Mammary epithelial cell (primary cell): ENCODE measurements at regions not wholly inside any gene's neighbourhood (a gene's known extent, or its start where the extent isn't known, plus 50 kb on each side); places are given as distances from the start of the nearest gene placed in this dataset.

ENCODE experiments used
- EZH2 ChIP-seq: IDR thresholded peaks from 2 replicates; pipeline ENCODE4 v1.6.1; 2012; ENCODE audit warnings: low read length, inconsistent platforms, borderline replicate concordance
- TF ChIP-seq, protein P1 (sequence below), 2 donors: IDR thresholded peaks in 1 of 2; conservative IDR thresholded peaks in 1 of 2; 2 replicates each; pipeline ENCODE4 v1.5.1; 2011 to 2012; ENCODE audit warnings: inconsistent platforms in 2 of 2, low read length in 2 of 2, mild to moderate bottlenecking in 2 of 2, control low read depth in 1 of 2, low read depth in 1 of 2; ENCODE audit not compliant: insufficient read depth in 1 of 2; ENCODE audit errors: extremely low read depth in 1 of 2

DNA sequence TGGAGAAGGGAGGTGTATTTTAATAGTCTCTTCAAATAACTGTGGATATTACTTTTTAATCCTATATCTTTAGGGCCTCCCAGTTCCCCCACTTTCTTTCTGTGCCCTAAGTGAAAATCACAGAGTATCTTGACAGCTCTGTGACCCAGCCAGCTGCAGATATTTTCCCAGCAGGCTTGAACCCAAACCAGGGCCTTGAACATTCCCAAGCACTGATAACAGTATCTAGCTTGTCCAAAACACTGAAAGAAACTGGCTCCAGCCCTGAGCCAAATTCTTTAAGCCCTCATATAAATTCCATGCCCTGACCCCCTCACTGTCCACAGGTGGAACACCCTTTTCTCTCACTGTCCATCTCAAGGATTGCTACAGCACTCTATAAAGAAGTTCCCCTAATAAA, 388.1 kb upstream of the CHAC2 start:
- TF ChIP-seq, protein P1, sequence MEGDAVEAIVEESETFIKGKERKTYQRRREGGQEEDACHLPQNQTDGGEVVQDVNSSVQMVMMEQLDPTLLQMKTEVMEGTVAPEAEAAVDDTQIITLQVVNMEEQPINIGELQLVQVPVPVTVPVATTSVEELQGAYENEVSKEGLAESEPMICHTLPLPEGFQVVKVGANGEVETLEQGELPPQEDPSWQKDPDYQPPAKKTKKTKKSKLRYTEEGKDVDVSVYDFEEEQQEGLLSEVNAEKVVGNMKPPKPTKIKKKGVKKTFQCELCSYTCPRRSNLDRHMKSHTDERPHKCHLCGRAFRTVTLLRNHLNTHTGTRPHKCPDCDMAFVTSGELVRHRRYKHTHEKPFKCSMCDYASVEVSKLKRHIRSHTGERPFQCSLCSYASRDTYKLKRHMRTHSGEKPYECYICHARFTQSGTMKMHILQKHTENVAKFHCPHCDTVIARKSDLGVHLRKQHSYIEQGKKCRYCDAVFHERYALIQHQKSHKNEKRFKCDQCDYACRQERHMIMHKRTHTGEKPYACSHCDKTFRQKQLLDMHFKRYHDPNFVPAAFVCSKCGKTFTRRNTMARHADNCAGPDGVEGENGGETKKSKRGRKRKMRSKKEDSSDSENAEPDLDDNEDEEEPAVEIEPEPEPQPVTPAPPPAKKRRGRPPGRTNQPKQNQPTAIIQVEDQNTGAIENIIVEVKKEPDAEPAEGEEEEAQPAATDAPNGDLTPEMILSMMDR (conservative IDR thresholded peaks at IDR 0.05 in 1 of 2, IDR thresholded peaks at IDR 0.05 in 1 of 2; ENCODE audit: extremely low read depth in 1 of 2, insufficient read depth in 1 of 2, low read depth in 1 of 2, low read length in 2 of 2), result no peak
- no peak for TF ChIP-seq EZH2
